Activated CD8-positive, alpha-beta T cell treated with anti-CD3 and anti-CD28 coated beads for 36 hours (primary cell): ENCODE measurements at regions not wholly inside any gene's neighbourhood (a gene's known extent, or its start where the extent isn't known, plus 50 kb on each side); places are given as distances from the start of the nearest gene placed in this dataset.

Source experiments
- ATAC-seq: fragments of 200-7000 bp; cut with Tn5 transposase; one replicate; pipeline ENCODE4 v1.10.0; 2021; ENCODE audit warnings: mild to moderate bottlenecking, moderate library complexity
- CTCF ChIA-PET: fragments of 350-600 bp; sonication (Branson Sonifier 250); formaldehyde crosslinking; loops from one replicate; lab custom pipeline; 2021; ENCODE audit warnings: antibody characterized with exemption; lab: Charles Lee
- POLR2A ChIA-PET: fragments of 350-600 bp; sonication (Branson Sonifier 250); formaldehyde crosslinking; loops from one replicate; lab custom pipeline; 2021; ENCODE audit warnings: antibody characterized with exemption; lab: Charles Lee
- DNase-seq: peaks from one replicate; pipeline ENCODE4 v3.0.0-alpha.2; 2020
- H3K27ac Mint-ChIP-seq: one replicate; pipeline ENCODE4 v1.8.0; 2021; ENCODE audit warnings: mild to moderate bottlenecking, mixed read lengths
- H3K27me3 Mint-ChIP-seq: one replicate; pipeline ENCODE4 v1.8.0; 2021; ENCODE audit warnings: mixed read lengths
- H3K36me3 Mint-ChIP-seq: one replicate; pipeline ENCODE4 v1.8.0; 2021; ENCODE audit warnings: low read depth, mixed read lengths
- H3K4me1 Mint-ChIP-seq: one replicate; pipeline ENCODE4 v1.8.0; 2021; ENCODE audit warnings: low read depth, mixed read lengths
- H3K4me3 Mint-ChIP-seq: one replicate; pipeline ENCODE4 v1.8.0; 2021; ENCODE audit warnings: mild to moderate bottlenecking, moderate library complexity, mixed read lengths
- H3K9me3 Mint-ChIP-seq: one replicate; pipeline ENCODE4 v1.8.0; 2021; ENCODE audit warnings: mixed read lengths
- intact Hi-C: fragments of 100-400 bp; cut with micrococcal nuclease; formaldehyde crosslinking; loops from one replicate; pipeline ENCODE4 v1.10.0; 2022
- TF ChIP-seq, protein P1 (sequence below): fragments of 200-600 bp; IDR thresholded peaks from one replicate; pipeline ENCODE4 v1.8.0; 2022; ENCODE audit warnings: antibody characterized with exemption, mild to moderate bottlenecking

DNA sequence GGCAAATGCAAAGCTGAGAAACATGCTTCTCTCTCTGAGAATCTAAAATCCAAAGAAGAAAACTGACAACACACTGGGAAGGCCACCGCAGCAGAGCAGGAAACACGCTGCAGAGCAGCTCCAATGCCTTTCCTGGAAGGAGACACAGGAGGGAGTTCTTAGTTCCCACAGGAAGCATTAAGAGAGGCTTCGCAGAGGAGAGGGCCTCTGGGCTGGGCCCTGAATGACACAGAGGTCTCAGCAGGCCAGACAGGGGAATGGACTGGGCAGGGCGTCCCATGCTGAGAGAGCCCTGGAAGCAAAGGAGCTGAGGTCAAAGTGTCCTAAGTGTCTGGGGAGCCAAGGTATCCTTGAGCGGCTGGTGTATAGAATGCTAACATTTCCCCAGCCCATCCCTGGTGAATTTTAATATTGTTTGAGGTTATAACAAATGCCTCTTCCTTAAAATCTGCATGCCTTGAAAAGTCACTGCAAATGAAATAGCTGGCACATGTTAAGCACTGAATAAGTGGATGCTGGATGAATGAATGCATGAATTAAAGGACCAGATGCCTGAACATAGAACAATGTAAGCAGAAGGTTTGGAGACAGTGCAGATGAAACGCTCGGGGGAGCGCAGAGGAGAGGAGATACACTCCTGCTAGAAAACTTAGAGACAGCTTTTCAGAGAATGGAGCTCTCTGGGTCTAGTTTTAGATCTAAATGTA, 110.0 kb upstream of the SYNDIG1 start:
- H3K36me3 Mint-ChIP-seq, result peaks cover 2% of the 10 kb centered on the region
- H3K9me3 Mint-ChIP-seq, result peaks cover 11% of the 10 kb centered on the region
- H3K4me3 Mint-ChIP-seq, result no peak overlapping the region
- H3K4me1 Mint-ChIP-seq, result no peaks in the 10 kb centered on the region
- POLR2A ChIA-PET, result interaction anchor here (0.9 kb wide), 1 partner anchor 11 kb away, joined by 3 read pairs; no protein-coding TSS in a partner anchor
- H3K27me3 Mint-ChIP-seq, result no peaks in the 10 kb centered on the region
- intact Hi-C loops, result loop anchor here (10.0 kb wide), 1 partner anchor 65 kb away; no protein-coding TSS in a partner anchor
- ATAC-seq, result no peak
- DNase-seq, result no peak
- CTCF ChIA-PET, result interaction anchor here (1.2 kb wide), 1 partner anchor 10 kb away, joined by 4 read pairs; no protein-coding TSS in a partner anchor
- H3K27ac Mint-ChIP-seq, result no peak overlapping the region
- TF ChIP-seq, protein P1, sequence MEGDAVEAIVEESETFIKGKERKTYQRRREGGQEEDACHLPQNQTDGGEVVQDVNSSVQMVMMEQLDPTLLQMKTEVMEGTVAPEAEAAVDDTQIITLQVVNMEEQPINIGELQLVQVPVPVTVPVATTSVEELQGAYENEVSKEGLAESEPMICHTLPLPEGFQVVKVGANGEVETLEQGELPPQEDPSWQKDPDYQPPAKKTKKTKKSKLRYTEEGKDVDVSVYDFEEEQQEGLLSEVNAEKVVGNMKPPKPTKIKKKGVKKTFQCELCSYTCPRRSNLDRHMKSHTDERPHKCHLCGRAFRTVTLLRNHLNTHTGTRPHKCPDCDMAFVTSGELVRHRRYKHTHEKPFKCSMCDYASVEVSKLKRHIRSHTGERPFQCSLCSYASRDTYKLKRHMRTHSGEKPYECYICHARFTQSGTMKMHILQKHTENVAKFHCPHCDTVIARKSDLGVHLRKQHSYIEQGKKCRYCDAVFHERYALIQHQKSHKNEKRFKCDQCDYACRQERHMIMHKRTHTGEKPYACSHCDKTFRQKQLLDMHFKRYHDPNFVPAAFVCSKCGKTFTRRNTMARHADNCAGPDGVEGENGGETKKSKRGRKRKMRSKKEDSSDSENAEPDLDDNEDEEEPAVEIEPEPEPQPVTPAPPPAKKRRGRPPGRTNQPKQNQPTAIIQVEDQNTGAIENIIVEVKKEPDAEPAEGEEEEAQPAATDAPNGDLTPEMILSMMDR, result no peak

DNA sequence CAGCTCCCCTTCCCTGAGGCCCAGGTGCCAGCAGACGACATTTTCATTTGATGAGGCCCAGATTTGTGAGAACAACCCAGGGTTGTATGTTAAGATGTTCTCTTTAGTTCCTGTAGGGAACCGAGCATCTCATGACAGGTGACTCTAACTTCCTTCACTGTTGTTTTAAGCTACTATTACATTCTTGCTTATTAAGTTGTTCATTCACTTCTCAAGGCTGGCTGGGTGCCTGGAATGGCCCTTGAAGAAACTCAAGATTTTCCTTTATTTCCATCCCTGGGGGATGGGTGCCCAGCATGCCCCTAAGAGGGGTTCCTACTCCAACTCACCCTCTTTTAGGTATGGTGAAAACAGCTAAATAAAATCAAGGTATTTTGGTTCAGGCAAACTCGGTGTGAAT, 111.5 kb upstream of the SYNDIG1 start:
- H3K4me3 Mint-ChIP-seq, result no peak overlapping the region
- POLR2A ChIA-PET, result interaction anchor here (0.9 kb wide), 1 partner anchor 10 kb away, joined by 3 read pairs; no protein-coding TSS in a partner anchor
- TF ChIP-seq, protein P1, result no peak
- peaks cover 8% of the 10 kb centered on the region for H3K9me3 Mint-ChIP-seq
- no peaks in the 10 kb centered on the region for H3K27me3 Mint-ChIP-seq
- intact Hi-C loops, result no loop called here
- DNase-seq (no peak), ATAC-seq (no peak)
- no peaks in the 10 kb centered on the region for H3K4me1 Mint-ChIP-seq
- CTCF ChIA-PET, result no interaction called here
- H3K36me3 Mint-ChIP-seq, result peaks cover 2% of the 10 kb centered on the region
- H3K27ac Mint-ChIP-seq, result no peak overlapping the region

DNA sequence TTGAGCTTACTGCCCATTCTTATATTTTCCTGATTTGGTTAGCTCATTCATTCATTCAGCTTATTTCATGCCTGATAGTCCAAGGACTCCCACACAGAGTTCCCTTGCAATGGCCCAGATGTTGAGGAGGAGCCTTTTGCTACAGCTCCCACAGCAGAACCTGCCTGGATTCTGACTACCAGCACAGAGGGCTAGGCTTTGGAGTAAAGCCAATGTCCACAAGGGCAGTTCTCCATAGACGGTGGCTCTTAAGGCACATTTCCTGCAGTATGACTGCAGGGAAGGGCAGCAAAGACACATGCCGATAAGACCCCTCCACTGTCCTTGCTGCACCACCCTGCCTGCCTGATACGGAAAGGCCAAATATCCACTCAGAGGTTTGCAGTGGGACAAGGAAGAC, 112.3 kb upstream of the SYNDIG1 start:
- TF ChIP-seq, protein P1, result no peak
- CTCF ChIA-PET, result no interaction called here
- POLR2A ChIA-PET, result interaction anchor here (0.9 kb wide), 1 partner anchor 10 kb away, joined by 3 read pairs; no protein-coding TSS in a partner anchor
- DNase-seq (no peak), ATAC-seq (no peak)
- no peaks in the 10 kb centered on the region for H3K27me3 Mint-ChIP-seq
- H3K36me3 Mint-ChIP-seq, result peaks cover 2% of the 10 kb centered on the region
- intact Hi-C loops, result no loop called here
- H3K9me3 Mint-ChIP-seq, result peaks cover 3% of the 10 kb centered on the region
- no peaks in the 10 kb centered on the region for H3K4me1 Mint-ChIP-seq
- H3K4me3 Mint-ChIP-seq, result no peak overlapping the region
- H3K27ac Mint-ChIP-seq, result no peak overlapping the region

DNA sequence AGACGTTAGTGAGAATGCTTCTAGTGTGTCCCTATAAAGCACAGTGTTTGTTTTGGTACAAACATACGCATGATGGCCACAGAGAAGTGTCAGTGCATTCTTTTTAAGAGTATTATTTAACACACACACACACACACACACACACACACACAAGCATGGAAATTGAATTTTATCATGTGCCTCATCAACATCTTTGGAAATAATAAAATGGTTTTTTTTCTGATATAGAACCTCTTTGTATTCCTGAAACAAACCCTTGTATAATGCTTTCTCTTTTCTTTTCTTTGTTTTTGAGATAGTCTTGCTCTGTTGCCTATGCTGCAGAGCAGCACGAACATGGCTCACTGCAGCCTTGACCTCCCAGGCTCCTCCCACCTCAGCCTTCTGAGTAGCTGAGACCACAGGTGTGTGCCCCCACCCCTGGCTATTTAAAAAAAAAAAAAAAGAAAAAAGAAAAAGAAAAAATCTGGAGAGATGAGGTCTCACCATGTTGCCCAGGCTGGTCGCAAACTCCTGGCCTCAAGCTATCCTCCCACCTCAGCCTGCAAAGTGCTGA, 116.2 kb upstream of the SYNDIG1 start:
- TF ChIP-seq, protein P1, result no peak
- intact Hi-C loops, result no loop called here
- no peaks in the 10 kb centered on the region for H3K27me3 Mint-ChIP-seq
- POLR2A ChIA-PET, result no interaction called here
- CTCF ChIA-PET, result no interaction called here
- ATAC-seq (no peak), DNase-seq (no peak)
- no peak overlapping the region for H3K4me3 Mint-ChIP-seq
- H3K36me3 Mint-ChIP-seq, result no peaks in the 10 kb centered on the region
- H3K27ac Mint-ChIP-seq, result no peak overlapping the region
- H3K9me3 Mint-ChIP-seq, result no peaks in the 10 kb centered on the region
- no peaks in the 10 kb centered on the region for H3K4me1 Mint-ChIP-seq

DNA sequence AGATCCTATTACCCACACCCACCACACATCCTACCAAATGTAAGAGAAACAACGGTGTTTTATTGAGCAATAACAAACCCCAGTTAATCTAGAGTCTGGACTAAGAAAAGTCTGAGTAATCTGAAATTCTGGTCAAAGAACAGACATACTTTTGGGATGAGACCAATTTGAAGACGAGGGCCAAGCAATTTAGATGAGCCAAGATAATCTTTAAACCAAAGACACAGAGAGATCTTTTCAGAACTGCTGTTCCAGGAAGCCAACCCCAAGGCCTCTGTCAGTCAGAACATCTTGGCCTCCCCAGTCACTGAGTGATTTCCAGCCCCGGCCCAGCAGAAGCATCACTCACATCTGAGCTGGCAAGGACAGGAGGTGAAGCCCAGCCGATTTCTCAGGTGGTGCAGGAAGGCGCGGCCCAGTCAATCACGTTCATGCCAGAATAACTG, 118.5 kb upstream of the SYNDIG1 start:
- CTCF ChIA-PET, result no interaction called here
- TF ChIP-seq, protein P1, result no peak
- H3K4me1 Mint-ChIP-seq, result no peaks in the 10 kb centered on the region
- no peak for DNase-seq
- no peaks in the 10 kb centered on the region for H3K36me3 Mint-ChIP-seq
- intact Hi-C loops, result no loop called here
- no peak for ATAC-seq
- no peaks in the 10 kb centered on the region for H3K9me3 Mint-ChIP-seq
- H3K27ac Mint-ChIP-seq, result no peak overlapping the region
- no peak overlapping the region for H3K4me3 Mint-ChIP-seq
- POLR2A ChIA-PET, result no interaction called here
- H3K27me3 Mint-ChIP-seq, result no peaks in the 10 kb centered on the region
